ENCODE measurements at regions not wholly inside any gene's neighbourhood (a gene's known extent, or its start where the extent isn't known, plus 50 kb on each side); places are given as distances from the start of the nearest gene placed in this dataset.
"Not testable (repeated sequence)": the region's sequence is repeated elsewhere in the genome, so short reads cannot be mapped to it uniquely, and the experiment has no call there.

DNA sequence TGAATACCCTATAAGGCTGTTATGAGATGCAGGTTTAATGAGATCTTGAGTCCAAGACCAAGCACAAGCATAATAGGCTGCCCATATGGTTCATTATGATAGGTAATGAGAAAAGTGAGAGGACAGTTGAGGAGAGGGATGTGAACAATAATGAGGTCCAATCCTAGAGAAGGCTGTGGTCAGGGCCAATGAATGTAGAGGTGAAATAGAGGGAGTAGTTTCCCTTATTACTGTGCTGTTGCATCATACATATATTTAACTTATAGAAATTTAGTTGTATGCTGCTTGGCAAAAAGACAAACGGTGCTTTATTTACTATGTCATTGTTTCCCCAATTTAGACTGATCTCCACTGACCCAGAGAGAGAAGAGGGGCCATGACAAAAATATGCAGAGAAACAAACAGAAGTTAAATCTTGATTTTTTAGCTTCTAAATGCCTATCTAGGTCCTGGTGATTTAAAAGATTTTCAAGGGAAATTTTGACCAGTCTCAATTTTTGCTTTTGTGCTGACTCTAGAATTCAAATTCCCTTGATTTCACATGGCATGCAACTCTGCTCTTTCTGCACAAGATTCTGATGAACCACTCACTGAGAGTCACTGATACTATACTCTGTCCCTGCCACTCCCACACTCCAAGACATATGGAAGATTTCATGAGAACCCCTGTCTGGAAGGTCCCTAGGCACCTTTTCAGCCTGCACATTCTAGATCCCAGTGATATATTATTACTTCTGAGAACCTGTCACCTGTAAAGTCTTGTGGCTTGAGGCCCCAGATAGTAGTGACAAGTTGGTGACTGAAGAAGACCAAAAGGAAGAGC, 159.7 kb downstream of the VSIG4 start:
- no peak for DNase-seq

GRCh38 chrX:65878456-65878855, 161.4 kb downstream of the VSIG4 start:
- DNase-seq = no peak

GRCh38 chrX:65877953-65878352, 161.9 kb downstream of the VSIG4 start:
- DNase-seq = no peak

DNA sequence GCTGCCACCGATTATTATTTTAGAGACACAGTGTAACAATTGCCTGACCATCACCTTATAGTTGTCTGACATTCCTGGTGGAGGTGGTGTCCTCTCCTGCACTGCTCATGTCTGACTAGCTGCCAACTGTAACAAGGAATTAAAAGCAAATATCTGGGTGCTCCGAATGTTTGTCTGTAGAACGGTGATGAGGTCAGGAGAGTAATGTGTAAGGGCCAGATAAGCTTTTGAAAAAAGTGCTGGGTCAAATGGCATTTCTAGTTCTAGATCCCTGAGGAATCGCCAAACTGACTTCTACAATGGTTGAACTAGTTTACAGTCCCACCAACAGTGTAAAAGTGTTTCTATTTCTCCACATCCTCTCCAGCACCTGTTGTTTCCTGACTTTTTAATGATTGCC, 164.3 kb downstream of the VSIG4 start:
- DNase-seq = not testable (repeated sequence)

GRCh38 chrX:65874765-65875164, 165.1 kb downstream of the VSIG4 start:
- DNase-seq = no peak

DNA sequence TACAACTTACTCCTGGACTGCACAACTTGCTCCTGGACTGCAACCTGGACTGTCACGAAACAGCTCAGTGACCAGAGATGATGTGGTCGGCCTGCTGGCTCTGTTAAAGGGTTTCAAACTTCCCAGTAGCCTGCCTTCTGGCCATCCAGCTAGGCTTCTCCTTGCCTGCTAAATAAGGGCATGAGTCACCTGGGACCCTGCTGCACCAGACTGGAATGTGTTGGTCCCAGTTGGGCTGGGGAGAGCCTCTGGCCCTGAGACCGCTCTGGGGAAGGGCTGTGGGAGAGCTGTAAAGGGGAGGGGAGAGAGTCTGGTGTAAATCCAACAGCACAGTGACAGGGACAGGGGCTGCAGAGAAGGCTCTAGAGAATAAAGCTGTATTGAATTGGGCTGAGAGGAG, 165.8 kb downstream of the VSIG4 start:
- no peak for DNase-seq

- DNase-seq = no peak
These were observed 166.5 kb downstream of the VSIG4 start for GRCh38 chrX:65873385-65873784.

GRCh38 chrX:65871671-65872311, 168.1 kb downstream of the VSIG4 start:
- peak in 1 of 2 experiments; percentile 1 for DNase-seq

GRCh38 chrX:65870544-65870943, 169.3 kb downstream of the VSIG4 start:
- not testable (repeated sequence) for DNase-seq

DNA sequence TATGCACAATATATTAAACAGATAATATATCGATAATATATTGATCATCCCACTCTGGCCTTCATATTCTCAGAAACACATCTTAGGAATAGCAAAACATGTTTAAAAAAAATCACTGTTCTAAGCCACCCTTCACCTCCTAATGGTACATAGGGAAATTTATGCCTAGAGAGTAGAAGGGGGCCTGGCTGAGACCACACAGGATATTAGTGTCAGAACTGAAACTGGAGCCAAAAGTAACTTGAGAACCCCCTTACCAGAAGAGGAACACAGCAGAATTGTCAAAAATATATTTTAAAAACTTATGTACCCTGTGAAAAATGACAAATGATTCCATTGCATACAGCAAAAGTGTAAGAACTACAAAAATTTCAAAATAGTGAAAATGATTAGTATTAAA, 173.1 kb downstream of the VSIG4 start:
- DNase-seq = no peak

GRCh38 chrX:65866146-65866545, 173.7 kb downstream of the VSIG4 start:
- no peak for DNase-seq

- no peak for DNase-seq
These were observed 177.2 kb downstream of the VSIG4 start for GRCh38 chrX:65862638-65863037.

DNA sequence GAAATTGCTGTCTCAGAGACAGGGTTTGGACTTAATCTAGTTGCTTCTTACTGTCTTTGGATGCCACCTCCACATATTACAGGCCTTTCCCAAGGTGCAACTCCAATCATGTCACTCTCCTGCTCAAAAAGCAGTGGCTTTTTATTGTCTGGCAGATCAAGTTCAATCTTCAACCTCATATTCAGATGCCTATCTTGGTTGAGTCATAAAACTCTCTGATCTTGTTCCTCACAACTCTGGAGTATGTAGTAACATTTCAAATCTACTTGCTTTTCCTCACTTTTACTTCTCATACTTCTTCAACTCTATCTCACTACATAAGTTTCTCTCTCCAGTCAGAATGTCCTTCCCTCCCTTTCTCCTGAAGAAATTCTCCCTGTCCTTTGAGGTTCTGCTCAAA, 180.6 kb downstream of the VSIG4 start:
- DNase-seq = no peak

DNA sequence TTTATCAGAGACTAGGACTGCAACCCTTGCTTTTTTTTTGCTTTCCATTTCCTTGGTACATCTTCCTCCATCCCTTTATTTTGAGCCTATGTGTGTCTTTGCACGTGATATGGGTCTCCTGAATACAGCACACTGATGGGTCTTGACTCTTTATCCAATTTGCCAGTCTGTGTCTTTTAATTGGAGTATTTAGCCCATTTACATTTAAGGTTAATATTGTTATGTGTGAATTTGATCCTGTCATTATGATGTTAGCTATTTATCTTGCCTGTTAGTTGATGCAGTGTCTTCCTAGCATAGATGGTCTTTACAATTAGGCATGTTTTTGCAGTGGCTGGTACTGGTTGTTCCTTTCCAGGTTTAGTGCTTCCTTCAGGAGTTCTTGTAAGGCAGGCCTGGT, 185.4 kb downstream of the VSIG4 start:
- not testable (repeated sequence) for DNase-seq

- not testable (repeated sequence) for DNase-seq
These were observed 183.9 kb downstream of the MSN start for GRCh38 chrX:65851306-65851705.

- not testable (repeated sequence) for DNase-seq
These were observed 183.4 kb downstream of the MSN start for GRCh38 chrX:65850821-65851220.

GRCh38 chrX:65846974-65847373, 179.5 kb downstream of the MSN start:
- DNase-seq = no peak

DNA sequence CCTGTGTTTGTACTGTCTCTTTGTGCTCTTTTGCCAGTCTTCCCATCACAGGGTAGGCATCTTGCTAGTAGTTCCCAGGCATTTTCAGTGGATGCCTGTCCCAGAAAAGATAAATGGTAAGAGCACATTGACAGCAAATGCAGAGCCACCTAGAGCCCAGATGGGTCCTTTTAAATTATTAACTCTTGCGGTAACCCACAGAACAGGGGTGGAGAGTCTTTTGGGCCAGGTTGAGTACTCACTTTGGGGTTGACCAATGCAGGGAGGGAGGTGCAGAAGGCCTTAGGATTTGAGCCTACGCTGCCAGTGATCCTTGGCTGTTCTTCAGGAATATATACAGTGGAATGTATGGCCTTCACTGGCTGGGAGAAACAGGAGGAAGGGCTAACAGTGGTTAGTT, 173.8 kb downstream of the MSN start:
- no peak for DNase-seq

DNA sequence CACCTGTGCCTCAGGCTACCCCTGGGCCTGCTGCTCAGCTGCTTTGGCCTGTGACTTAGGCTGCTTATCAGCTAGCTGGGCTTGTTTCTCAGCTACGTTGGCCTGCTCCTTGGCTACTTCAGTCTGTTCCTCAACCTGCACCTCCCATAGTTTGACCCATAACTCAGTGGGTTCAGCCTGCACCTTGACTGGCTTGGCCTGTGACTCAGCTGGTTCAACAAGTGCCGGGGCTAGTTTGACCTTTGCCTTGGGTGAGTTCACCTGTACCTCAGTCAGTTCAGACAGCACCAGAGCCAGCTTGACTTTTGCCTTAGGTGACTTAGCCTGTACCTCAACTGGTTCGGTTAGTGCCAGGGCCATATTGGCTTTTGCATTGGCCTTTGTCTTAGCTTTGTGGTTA, 171.2 kb downstream of the MSN start:
- DNase-seq = no peak

DNA sequence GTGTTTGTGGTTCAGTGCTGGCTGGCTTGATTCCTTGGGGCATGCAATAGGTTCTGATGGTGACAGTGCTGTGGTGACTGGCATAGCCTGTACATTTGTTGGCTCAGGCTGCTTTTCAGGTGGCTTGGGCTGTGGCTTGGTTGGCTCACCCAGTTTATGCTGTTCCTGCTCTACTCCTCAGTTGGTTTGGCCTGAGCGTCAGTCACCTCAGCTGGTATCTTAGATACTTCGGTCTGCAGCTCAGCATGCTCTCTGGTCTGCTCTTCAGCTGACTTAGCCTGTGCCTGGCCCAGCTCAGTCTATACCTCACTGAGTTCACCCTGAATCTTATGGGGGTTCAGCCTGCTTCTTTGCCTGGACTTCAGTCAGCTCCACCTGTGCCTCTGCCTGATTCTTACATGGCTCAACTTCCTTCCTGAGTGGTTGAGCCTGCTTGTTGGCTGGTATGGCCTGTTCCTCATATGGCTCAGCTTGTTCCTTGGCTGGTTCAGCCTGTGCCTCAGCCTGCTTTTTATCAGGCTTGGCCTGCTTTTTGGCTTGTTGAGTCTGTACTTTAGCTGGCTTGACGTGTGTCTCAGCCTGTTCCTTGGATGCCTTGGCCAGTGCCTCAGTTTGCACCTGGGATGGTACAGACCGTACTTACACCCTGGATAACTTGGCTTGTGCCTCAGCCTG, 170.6 kb downstream of the MSN start:
- no peak for DNase-seq

DNA sequence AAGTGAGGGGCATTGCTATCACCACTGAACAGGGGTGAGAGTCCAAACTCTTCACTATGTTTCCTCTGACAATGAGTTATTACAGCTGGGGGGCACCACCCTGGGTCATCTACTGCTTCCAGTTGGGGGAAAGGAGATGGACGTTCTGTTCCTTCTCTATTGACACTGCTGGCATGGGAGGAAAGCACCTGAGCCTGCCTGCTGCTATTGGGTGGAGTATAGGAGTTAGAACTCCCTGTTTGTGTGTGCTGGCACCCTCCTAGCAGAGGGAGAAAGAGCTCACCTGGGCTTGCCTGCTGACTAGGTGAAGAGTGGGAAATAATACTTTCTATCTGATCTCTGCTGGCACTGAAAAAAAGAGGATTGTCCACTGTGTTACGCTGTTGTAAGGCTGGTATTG, 163.8 kb downstream of the MSN start:
- DNase-seq = no peak

DNA sequence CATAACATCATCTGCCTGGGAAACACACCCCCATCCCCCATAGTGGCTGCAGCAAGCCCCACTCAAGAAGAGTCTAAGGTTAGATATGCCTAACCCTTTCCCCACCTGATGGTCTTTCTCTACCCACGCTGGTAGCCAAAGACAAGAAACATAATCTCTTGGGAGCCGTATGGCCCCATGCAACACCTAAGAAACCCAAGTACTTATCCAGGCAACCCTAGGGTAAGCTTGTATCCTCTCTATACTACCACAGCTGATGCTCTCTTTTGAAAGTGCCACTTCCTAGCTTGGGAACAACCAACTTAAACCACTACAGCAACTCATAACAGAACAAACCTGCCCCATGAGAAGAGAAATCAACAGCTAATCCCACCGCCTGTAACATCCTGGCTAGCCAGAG, 161.1 kb downstream of the MSN start:
- no peak for DNase-seq

DNA sequence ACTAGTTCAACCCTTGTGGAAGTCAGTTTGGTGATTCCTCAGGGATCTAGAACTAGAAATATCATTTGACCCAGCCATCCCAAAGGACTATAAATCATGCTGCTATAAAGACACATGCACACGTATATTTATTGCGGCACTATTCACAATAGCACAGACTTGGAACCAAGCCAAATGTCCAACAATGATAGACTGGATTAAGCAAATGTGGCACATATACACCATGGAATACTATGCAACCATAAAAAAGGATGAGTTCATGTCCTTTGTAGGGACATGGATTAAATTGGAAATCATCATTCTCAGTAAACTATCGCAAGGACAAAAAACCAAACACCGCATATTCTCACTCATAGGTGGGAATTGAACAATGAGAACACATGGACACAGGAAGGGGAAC, 157.8 kb downstream of the MSN start:
- DNase-seq = not testable (repeated sequence)
